Activated T-helper 17 cell treated with anti-CD3 and anti-CD28 coated beads, Interleukin-2, amount 50 U/mL, for 72 hours (primary cell): ENCODE measurements at regions not wholly inside any gene's neighbourhood (a gene's known extent, or its start where the extent isn't known, plus 50 kb on each side); places are given as distances from the start of the nearest gene placed in this dataset.

Experiments used
- ATAC-seq: fragments of 150-1000 bp; cut with Tn5 transposase; replicated peaks from 2 replicates; pipeline ENCODE4 v1.10.0; 2021; ENCODE audit warnings: mild to moderate bottlenecking, moderate library complexity
- H3K27ac Mint-ChIP-seq: one replicate; pipeline ENCODE4 v1.8.0; 2022; ENCODE audit warnings: mixed read lengths
- H3K27me3 Mint-ChIP-seq: one replicate; pipeline ENCODE4 v1.8.0; 2022; ENCODE audit warnings: mixed read lengths
- H3K36me3 Mint-ChIP-seq: one replicate; pipeline ENCODE4 v1.8.0; 2022; ENCODE audit warnings: low read depth, mild to moderate bottlenecking, mixed read lengths
- H3K4me1 Mint-ChIP-seq: one replicate; pipeline ENCODE4 v1.8.0; 2022; ENCODE audit warnings: mixed read lengths
- H3K4me3 Mint-ChIP-seq: one replicate; pipeline ENCODE4 v1.8.0; 2022; ENCODE audit warnings: mild to moderate bottlenecking, mixed read lengths
- H3K9me3 Mint-ChIP-seq: one replicate; pipeline ENCODE4 v1.8.0; 2022; ENCODE audit warnings: mixed read lengths

GRCh38 chr14:30108975-30109700 is 181.5 kb upstream of the PRKD1 start:
- Mint-ChIP-seq H3K27me3 (no peaks in the 10 kb centered on the region), H3K4me1 (no peaks in the 10 kb centered on the region), H3K36me3 (no peaks in the 10 kb centered on the region), H3K9me3 (peaks cover 5% of the 10 kb centered on the region), H3K4me3 (no peak overlapping the region), H3K27ac (no peak overlapping the region)
- ATAC-seq, result no peak

GRCh38 chr14:30114051-30114450 is 186.4 kb upstream of the PRKD1 start:
- no peak overlapping the region for H3K27ac Mint-ChIP-seq
- no peaks in the 10 kb centered on the region for H3K4me1 Mint-ChIP-seq
- H3K36me3 Mint-ChIP-seq, result no peaks in the 10 kb centered on the region
- no peaks in the 10 kb centered on the region for H3K27me3 Mint-ChIP-seq
- no peak for ATAC-seq
- no peak overlapping the region for H3K4me3 Mint-ChIP-seq
- no peaks in the 10 kb centered on the region for H3K9me3 Mint-ChIP-seq

DNA sequence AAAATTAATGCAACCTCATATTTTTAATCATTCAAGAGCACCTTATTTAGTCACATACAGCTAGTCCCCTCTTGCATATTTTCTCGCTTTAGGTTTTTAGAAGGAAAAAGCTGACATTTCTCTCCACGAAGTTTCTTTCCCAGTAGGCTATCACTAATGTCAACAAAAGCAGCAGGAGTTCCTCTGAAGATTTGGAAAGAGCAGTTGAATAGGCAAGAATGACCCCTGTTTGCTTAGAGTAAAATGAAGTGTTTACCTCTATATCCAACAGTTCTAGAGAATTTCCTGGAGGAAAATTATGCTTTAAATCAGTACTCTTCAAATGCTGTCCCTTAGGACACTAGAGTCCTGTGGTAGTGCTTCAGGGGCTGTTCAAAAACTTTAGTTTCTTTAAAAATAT is 188.1 kb upstream of the PRKD1 start:
- H3K4me3 Mint-ChIP-seq, result no peak overlapping the region
- H3K27me3 Mint-ChIP-seq, result no peaks in the 10 kb centered on the region
- ATAC-seq, result no peak

GRCh38 chr14:30118992-30119640 is 191.5 kb upstream of the PRKD1 start:
- Mint-ChIP-seq H3K27me3 (no peaks in the 10 kb centered on the region), H3K4me1 (no peaks in the 10 kb centered on the region), H3K36me3 (no peaks in the 10 kb centered on the region), H3K9me3 (no peaks in the 10 kb centered on the region), H3K4me3 (no peak overlapping the region), H3K27ac (no peak overlapping the region)
- ATAC-seq, result no peak

More for the DNA sequence above, 188.1 kb upstream of the PRKD1 start:
- H3K4me1 Mint-ChIP-seq, result no peaks in the 10 kb centered on the region
- H3K27ac Mint-ChIP-seq, result no peak overlapping the region
- H3K36me3 Mint-ChIP-seq, result no peaks in the 10 kb centered on the region
- H3K9me3 Mint-ChIP-seq, result no peaks in the 10 kb centered on the region

GRCh38 chr14:30125322-30125979 is 197.8 kb upstream of the PRKD1 start:
- H3K4me3 Mint-ChIP-seq, result no peak overlapping the region
- ATAC-seq, result no peak
- H3K27ac Mint-ChIP-seq, result no peak overlapping the region
- H3K36me3 Mint-ChIP-seq, result no peaks in the 10 kb centered on the region
- no peaks in the 10 kb centered on the region for H3K27me3 Mint-ChIP-seq
- H3K9me3 Mint-ChIP-seq, result no peaks in the 10 kb centered on the region
- H3K4me1 Mint-ChIP-seq, result no peaks in the 10 kb centered on the region

- no peaks in the 10 kb centered on the region for H3K36me3 Mint-ChIP-seq
- ATAC-seq, result no peak
- no peaks in the 10 kb centered on the region for H3K27me3 Mint-ChIP-seq
- H3K9me3 Mint-ChIP-seq, result no peaks in the 10 kb centered on the region
- no peak overlapping the region for H3K27ac Mint-ChIP-seq
- no peak overlapping the region for H3K4me3 Mint-ChIP-seq
- H3K4me1 Mint-ChIP-seq, result no peaks in the 10 kb centered on the region
Measured at GRCh38 chr14:30129807-30130206, 202.2 kb upstream of the PRKD1 start.

GRCh38 chr14:30131581-30132097 is 204.0 kb upstream of the PRKD1 start:
- Mint-ChIP-seq H3K27ac (no peak overlapping the region), H3K36me3 (no peaks in the 10 kb centered on the region), H3K9me3 (no peaks in the 10 kb centered on the region), H3K27me3 (no peaks in the 10 kb centered on the region), H3K4me1 (no peaks in the 10 kb centered on the region), H3K4me3 (no peak overlapping the region)
- ATAC-seq, result no peak

DNA sequence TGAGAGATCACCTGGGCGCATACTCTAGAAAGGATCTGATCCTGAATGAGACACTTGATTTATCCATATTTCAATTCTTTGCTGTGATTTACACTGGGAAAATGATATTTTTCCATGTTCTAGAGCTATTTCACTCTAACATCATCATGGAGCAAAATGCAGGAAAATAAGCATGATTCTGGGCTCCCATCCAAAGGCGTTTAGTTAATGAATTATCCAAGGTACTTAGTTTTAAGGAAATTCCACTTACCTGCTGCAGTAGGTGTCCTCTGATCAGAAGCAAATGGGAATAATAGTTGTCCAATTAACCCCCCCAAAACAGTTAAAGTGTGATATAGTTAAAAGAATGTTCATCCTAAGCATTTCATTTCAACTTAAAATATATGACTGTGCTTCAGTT is 204.5 kb upstream of the PRKD1 start:
- no peak overlapping the region for H3K4me3 Mint-ChIP-seq
- H3K36me3 Mint-ChIP-seq, result no peaks in the 10 kb centered on the region
- H3K27ac Mint-ChIP-seq, result no peak overlapping the region
- H3K27me3 Mint-ChIP-seq, result no peaks in the 10 kb centered on the region
- no peaks in the 10 kb centered on the region for H3K4me1 Mint-ChIP-seq
- no peaks in the 10 kb centered on the region for H3K9me3 Mint-ChIP-seq
- ATAC-seq, result no peak

DNA sequence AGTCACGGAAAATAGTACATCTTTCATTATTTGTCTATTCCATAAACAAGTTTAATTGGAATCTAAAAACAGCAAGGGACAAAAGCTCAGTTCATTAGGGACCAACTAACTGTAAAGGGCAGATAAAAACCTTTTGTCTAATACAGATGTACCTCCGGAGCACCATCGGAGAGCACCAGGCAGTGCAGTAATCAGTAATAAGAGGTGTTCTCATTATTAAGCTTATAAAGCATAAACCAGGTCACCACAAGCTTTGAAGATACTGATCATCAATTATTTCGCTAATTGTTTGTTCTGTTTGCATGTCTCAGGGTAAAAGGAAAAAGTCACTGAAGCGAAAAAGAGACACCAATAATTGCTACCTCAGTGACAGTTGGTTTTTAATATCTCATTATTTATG is 207.3 kb upstream of the PRKD1 start:
- Mint-ChIP-seq H3K9me3 (no peaks in the 10 kb centered on the region), H3K36me3 (no peaks in the 10 kb centered on the region), H3K27ac (no peak overlapping the region), H3K27me3 (no peaks in the 10 kb centered on the region), H3K4me3 (no peak overlapping the region), H3K4me1 (no peaks in the 10 kb centered on the region)
- ATAC-seq, result no peak

- no peaks in the 10 kb centered on the region for H3K4me1 Mint-ChIP-seq
- H3K36me3 Mint-ChIP-seq, result no peaks in the 10 kb centered on the region
- H3K27ac Mint-ChIP-seq, result no peak overlapping the region
- ATAC-seq, result no peak
- H3K9me3 Mint-ChIP-seq, result no peaks in the 10 kb centered on the region
- H3K4me3 Mint-ChIP-seq, result no peak overlapping the region
- H3K27me3 Mint-ChIP-seq, result no peaks in the 10 kb centered on the region
Measured at GRCh38 chr14:30138567-30138966, 210.9 kb upstream of the PRKD1 start.

GRCh38 chr14:30142216-30142615 is 214.6 kb upstream of the PRKD1 start:
- no peaks in the 10 kb centered on the region for H3K27me3 Mint-ChIP-seq
- H3K4me1 Mint-ChIP-seq, result no peaks in the 10 kb centered on the region
- H3K9me3 Mint-ChIP-seq, result peaks cover 6% of the 10 kb centered on the region
- ATAC-seq, result no peak
- H3K4me3 Mint-ChIP-seq, result no peak overlapping the region
- H3K27ac Mint-ChIP-seq, result no peak overlapping the region
- no peaks in the 10 kb centered on the region for H3K36me3 Mint-ChIP-seq

GRCh38 chr14:30143627-30144026 is 216.0 kb upstream of the PRKD1 start:
- Mint-ChIP-seq H3K27me3 (no peaks in the 10 kb centered on the region), H3K36me3 (no peaks in the 10 kb centered on the region), H3K4me1 (no peaks in the 10 kb centered on the region), H3K4me3 (no peak overlapping the region), H3K27ac (no peak overlapping the region), H3K9me3 (peaks cover 12% of the 10 kb centered on the region)
- no peak for ATAC-seq

- Mint-ChIP-seq H3K9me3 (no peaks in the 10 kb centered on the region), H3K36me3 (no peaks in the 10 kb centered on the region), H3K4me1 (no peaks in the 10 kb centered on the region), H3K4me3 (no peak overlapping the region), H3K27ac (no peak overlapping the region), H3K27me3 (no peaks in the 10 kb centered on the region)
- no peak for ATAC-seq
Measured at GRCh38 chr14:30153717-30154116, 226.1 kb upstream of the PRKD1 start.

GRCh38 chr14:30156571-30156970 is 228.9 kb upstream of the PRKD1 start:
- no peaks in the 10 kb centered on the region for H3K36me3 Mint-ChIP-seq
- no peaks in the 10 kb centered on the region for H3K27me3 Mint-ChIP-seq
- ATAC-seq, result no peak
- H3K4me1 Mint-ChIP-seq, result no peaks in the 10 kb centered on the region
- H3K4me3 Mint-ChIP-seq, result no peak overlapping the region
- no peak overlapping the region for H3K27ac Mint-ChIP-seq
- no peaks in the 10 kb centered on the region for H3K9me3 Mint-ChIP-seq

- ATAC-seq, result no peak
- Mint-ChIP-seq H3K9me3 (no peaks in the 10 kb centered on the region), H3K36me3 (no peaks in the 10 kb centered on the region), H3K4me3 (no peak overlapping the region), H3K27ac (no peak overlapping the region), H3K27me3 (no peaks in the 10 kb centered on the region), H3K4me1 (no peaks in the 10 kb centered on the region)
Measured at GRCh38 chr14:30158299-30158698, 230.7 kb upstream of the PRKD1 start.
